GM21576 (cell line): ENCODE measurements at regions not wholly inside any gene's neighbourhood (a gene's known extent, or its start where the extent isn't known, plus 50 kb on each side); places are given as distances from the start of the nearest gene placed in this dataset.
"Not testable (repeated sequence)": the region's sequence is repeated elsewhere in the genome, so short reads cannot be mapped to it uniquely, and the experiment has no call there.

Experiments
- ATAC-seq: cut with Tn5 transposase; IDR thresholded peaks from one replicate; pipeline ENCODE4 v1.9.1; 2021; ENCODE audit warnings: mild to moderate bottlenecking, moderate library complexity; ENCODE audit not compliant: unreplicated experiment

DNA sequence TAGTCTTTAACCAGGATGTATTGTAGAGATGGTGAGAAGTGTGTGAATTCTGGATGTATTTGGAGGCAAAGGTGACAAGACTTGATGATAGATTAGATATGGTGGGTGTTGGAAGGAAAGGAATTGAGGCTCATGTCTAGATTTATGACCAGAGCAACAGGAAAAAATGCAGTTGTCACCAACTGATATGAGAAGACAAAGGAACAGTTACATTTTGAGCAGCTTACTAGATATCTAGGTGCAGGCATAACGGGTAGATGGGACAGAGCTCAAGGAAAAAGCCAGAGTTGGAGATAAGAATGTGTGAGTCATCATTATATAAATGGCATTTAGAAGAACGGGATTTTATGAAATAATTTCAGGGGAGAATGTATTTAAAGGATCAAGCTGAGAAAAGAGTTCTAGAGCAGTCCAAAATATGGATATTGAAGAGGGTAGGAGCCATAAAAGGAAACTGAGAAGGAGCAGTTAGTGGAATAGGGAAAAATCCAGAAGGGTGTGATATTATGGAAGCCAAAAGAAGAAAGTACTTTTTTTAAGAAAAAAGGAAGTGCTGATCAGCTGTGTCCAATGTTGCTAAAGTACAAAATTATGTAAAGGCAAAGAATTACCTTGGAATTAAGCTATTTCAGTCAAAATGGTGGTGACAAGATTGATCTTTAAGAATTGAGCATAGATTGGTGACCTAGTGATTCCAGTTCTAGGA is 262.5 kb downstream of the CGGBP1 start:
- ATAC-seq, result no peak

- ATAC-seq, result no peak
These were observed 263.1 kb downstream of the CGGBP1 start for GRCh38 chr3:87795701-87796100.

DNA sequence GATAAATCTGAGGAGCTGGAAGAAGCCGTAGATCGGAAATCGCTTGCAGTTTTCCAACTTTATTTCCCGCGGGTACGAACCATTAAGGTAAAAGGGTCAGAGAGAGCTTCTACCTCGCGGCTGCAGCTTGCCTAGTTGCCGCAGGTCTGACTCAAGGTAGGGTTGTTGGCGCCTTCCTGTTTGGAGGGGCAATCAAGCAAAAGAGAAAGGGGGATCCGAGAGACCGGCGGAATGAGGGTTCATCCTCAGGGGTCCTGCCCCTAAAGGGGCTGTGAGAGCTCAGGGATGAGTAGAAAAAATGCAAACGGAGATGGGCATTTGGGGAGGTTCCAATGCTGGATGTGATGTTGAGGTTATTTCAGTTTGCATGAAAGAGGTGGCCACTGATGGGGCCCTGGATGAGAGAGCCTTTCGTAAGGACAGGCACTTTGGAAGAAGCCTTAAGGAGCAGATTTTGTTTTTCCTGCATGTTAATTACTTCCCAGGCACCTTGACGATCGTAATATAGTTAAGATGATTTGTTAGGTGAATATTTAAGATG is 265.4 kb downstream of the CGGBP1 start:
- no peak for ATAC-seq

DNA sequence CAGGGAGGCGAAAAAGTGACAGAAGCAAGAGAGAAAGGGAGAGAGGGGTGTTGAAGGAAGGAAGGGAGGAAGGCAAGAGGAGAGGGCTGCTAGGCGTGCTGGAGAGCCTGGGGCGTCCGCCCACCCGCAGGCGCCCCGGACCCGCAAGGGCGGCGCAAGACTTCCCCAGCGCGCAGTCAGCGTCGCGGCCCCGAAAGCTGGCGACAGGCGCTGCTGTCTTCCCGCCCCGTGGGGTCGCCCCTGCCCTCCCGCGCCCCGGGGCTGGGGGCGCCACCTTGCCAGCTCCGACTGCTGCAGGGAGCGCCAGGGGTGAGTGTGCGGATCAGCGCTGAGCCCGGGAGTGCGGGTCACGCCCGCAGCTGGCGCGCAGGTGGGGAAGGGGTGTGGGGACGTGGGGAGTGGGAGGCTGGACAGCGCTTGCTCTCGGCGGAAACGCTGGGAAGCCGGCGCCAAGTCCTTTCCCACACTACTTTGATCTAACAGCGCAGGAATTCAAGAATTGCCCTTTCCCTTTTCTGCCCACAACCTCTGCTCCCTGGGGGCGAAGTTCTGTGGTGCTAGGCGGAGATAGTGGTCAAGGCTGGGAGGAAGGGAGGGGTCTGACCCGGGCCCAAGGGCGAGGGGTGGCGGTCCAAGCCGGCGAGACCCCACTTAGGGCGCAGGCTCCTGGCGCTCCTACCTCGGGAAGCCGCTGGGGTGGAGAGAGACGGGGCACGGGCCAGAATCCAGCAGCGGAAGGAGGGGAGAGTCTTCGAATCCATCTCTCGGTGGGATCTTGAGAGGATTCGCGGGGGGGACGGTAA is 266.1 kb downstream of the CGGBP1 start, which contains the start of gene HTR1F:
Gene HTR1F (plus strand): TSS at position 173 of the 803 bp plus-strand sequence.
- no peak for ATAC-seq

DNA sequence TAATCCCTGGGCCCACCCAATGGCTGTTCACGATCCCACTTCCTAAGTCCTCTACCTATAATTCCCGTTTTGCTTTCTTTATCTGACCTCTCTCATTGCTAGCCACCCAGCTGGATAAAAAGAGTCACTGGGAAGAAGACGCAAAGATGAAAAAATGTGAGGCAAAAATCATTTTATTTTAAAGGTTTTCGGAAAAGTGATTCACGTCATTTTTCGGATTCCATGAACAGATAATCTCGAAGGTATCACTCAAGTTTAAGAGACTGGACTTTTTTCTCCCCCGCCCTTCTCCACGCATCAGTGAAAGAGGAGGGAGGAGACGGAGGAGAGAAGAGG is 266.6 kb downstream of the CGGBP1 start:
- ATAC-seq, result no peak

- ATAC-seq, result no peak
These were observed 267.4 kb downstream of the CGGBP1 start for GRCh38 chr3:87791248-87792027.

- not testable (repeated sequence) for ATAC-seq
These were observed 269.8 kb downstream of the CGGBP1 start for GRCh38 chr3:87789049-87789448.

DNA sequence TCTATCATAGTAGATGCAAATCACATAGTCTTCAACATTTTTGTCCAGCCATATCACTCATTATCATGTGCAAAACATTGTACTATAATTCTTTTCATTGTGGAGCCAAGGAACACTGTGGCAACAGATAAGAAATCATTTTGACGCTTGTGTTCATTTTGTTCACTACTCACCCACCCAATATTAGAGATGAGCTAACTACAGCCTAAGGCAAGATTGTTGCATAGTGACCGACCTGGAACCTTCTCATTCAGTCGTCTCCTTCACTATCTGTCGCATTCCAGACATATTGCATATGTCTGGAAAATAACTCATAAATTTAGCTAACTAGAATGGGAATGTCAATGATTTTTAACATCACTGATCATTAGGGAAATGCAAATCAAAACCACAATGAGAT is 270.3 kb downstream of the CGGBP1 start:
- no peak for ATAC-seq

- ATAC-seq, result no peak
These were observed 278.0 kb downstream of the CGGBP1 start for GRCh38 chr3:87780811-87781210.

- ATAC-seq, result no peak
These were observed 279.9 kb downstream of the CGGBP1 start for GRCh38 chr3:87778876-87779275.

DNA sequence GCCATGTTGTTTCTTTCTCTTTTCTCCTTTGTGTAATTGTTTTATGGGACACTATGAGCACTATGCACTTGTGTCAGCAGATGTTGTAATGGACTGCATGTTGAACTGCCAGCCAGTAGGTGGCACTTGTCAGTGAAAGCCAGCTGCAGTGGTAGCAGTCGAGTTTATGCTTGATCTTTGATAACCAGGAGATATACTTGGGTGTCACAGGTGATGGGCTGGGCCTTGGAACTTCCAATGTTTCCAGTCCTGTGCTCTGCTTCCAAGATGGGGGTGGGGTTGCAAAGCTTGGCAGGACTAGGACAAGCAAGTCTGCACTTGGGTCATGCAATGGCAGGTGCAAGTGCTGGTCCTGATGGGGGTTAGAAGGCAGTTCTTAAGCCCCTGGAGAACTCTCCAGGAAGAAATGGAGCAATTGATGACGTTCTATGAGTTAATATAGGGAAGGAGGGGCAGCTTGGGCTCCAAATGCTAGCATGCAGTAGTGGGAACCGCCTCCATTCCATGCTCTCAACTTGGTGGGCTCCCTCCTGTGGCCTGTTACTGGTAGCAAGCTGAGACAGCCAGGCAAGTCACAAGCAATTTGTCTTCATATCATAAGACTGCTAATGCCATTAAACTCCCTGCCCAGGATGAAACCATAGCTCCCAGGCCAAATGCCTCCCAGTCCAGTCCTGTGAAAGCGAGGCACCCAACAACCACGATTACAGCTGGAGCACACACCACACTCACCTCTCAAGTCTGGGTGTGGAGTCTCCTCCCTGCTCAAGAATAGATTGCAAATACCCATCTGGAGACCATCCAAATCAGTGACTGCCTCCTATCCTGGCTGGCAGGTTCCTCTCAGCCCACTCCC is 287.2 kb downstream of the CGGBP1 start:
- peak; percentile 96 for ATAC-seq

DNA sequence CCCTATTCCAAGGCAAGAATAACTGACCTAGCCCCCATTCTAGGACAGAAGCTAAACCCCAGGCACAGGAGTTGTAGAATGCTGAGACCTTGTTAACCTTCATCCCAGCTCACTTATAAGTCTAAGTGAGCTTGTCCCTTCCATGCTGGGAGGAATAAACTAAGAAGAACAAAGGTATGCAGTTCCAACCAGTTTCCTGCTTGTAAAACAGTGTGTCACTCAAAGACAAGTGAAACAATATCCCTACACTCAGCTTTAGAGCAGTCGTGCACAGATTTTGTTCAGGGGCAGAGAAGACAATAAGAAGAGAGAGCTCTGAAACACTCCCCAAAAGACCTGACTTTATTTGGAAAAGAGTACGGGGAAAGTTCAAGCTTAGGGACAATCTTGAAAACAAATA is 292.1 kb downstream of the CGGBP1 start:
- no peak for ATAC-seq

DNA sequence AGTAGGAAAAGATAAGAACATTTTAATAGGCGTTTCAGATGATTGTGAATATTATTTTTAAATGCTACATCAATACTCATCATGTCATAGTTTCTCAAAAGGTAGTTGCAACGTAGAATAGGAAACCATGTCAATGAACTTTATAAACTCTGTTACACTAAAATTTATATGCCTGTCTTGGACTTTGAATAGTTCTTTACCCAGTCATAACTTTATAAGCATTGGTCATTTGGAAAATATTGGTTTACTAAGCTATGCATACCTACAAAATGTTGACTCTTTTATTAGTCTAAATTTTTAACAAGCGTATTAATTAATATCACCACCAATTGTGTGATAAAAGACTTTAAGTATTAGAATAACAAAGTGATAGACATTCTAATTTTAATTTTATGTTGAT is 293.5 kb downstream of the CGGBP1 start:
- ATAC-seq, result no peak

DNA sequence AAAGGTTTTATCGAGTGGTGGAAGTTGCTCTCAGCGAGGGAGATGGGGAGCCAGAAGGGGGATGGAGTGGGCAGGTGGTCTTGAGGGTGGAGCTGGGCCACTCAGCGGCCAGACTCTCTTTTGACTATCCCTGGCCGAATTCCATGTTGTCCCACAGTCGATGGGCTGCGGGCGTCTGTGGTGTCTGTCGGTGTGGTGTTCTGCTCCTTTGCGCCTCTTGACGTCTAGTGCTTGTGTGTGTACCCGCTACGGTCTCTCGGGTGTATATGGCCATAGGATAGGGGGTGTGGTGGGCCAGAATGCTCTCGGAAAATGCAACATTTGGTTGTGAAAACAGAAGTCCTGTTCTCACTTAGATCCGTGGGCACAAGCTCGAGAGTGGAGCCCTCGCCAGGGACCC is 297.0 kb downstream of the CGGBP1 start:
- ATAC-seq, result no peak

DNA sequence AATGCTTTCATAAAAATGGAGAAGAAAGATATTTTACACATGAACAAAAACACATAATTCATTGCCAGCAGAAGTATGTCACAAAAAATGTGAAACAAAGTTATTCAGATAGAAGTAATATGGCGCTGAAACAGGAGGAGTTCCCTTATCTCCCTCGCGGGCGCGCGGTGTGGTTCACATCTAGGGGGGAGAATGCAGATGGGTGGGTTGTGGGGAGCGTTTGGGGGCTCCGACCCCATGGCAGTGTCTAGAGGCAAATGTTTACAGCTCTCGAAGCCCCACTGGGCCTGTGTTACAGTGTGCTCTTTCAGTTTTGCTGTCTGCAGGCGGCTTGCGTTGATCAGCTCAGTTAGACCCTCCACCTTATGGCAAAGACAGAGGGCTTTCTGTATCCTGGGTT is 297.5 kb downstream of the CGGBP1 start:
- no peak for ATAC-seq

DNA sequence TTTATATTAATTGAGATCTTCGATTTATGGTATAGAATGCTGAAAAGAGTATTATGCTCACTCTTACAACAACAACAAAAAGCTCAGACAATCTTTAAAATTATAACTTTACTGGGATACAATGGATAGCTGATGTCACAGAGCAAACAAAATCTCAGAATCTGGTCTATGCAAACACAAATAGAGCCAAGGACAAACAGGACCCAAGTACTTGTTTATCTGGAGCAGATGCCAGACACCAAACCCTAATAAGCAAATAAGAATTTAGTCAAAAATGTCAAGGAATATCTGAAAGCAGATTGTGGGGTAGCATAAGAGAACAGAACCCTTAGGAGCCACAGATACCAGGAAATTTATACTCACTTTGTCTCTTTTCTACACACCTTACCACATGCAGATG is 302.2 kb downstream of the CGGBP1 start:
- ATAC-seq, result no peak

- no peak for ATAC-seq
These were observed 303.0 kb downstream of the CGGBP1 start for GRCh38 chr3:87755852-87756251.

- ATAC-seq, result no peak
These were observed 316.6 kb downstream of the CGGBP1 start for GRCh38 chr3:87742250-87742649.

DNA sequence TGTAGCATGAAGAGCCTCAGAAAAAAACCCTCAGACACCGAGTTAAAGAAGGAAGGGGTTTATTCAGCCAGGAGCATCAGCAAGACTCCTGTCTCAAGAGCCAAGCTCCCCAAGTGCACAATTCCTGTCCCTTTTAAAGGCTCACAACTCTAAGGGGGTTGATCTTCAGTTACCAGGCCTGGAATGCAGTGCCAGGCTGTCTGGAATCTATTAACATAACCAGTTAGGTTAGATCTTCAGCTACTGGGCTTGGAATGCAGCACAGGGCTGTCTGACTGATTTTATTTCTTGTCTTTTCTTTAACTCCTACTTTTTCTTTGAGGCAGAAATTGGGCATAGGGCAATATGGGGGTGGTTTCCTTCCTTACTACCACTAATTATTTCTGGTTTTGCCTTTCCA is 317.9 kb downstream of the CGGBP1 start:
- ATAC-seq, result not testable (repeated sequence)

DNA sequence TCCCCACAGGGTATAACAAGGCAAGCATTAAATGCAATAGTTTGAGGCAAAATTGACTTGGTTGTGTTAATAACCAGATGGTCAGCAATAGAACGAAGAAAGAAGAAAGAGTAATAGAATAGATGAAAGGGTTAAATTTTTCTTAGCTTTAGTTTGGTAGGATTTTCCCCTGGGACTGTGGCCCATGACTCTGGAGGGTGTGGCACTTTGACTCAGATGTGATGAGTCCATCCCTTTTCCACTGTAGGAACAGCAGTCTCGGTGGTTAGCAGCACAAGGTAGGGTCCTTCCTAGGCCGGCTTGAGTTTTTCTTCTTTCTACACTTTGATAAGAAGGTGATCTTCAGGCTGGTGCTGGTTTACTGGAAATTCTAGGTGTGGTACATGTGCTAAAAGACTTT is 321.0 kb downstream of the CGGBP1 start:
- ATAC-seq, result not testable (repeated sequence)
